Islet precursor cell (in vitro differentiated cells): ENCODE measurements at regions not wholly inside any gene's neighbourhood (a gene's known extent, or its start where the extent isn't known, plus 50 kb on each side); places are given as distances from the start of the nearest gene placed in this dataset.
"Not testable (repeated sequence)": the region's sequence is repeated elsewhere in the genome, so short reads cannot be mapped to it uniquely, and the experiment has no call there.

Experiments used
- DNase-seq: peaks from one replicate; pipeline ENCODE4 v3.0.0-alpha.2; 2018

DNA sequence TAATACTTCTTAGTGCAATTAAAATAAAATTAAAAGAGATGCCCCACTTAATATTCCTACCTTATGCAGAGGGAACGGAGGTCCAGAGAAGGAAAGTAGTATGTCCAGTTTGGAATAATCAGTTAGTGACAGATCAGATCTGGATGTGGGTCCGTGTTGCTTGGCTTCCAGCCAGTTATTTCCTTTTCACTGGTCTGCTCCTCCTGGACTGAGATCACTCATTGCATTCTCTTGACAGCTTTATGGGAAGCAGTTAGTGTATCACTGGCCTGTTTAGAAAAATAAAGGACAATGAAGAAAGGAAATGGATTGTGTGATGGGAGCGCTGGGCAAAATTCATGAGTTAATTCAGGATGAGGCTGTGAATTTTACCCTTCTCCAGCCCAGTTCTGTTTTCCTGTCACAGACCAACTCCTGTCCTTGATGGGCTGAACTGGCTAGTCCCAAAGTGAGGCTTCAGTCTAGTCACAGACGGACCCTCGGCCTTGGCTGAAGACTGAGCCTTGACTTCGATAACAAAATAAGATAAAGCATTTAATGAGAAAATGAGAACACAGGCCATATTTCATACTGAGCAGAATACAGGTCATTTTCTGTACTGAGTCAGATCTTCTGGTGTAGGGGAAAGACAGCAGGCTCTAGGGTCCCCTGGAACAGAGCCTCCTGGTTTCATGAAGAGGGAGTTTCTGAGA lies 85.2 kb upstream of the TRABD2B start:
- peak; percentile 38 for DNase-seq

DNA sequence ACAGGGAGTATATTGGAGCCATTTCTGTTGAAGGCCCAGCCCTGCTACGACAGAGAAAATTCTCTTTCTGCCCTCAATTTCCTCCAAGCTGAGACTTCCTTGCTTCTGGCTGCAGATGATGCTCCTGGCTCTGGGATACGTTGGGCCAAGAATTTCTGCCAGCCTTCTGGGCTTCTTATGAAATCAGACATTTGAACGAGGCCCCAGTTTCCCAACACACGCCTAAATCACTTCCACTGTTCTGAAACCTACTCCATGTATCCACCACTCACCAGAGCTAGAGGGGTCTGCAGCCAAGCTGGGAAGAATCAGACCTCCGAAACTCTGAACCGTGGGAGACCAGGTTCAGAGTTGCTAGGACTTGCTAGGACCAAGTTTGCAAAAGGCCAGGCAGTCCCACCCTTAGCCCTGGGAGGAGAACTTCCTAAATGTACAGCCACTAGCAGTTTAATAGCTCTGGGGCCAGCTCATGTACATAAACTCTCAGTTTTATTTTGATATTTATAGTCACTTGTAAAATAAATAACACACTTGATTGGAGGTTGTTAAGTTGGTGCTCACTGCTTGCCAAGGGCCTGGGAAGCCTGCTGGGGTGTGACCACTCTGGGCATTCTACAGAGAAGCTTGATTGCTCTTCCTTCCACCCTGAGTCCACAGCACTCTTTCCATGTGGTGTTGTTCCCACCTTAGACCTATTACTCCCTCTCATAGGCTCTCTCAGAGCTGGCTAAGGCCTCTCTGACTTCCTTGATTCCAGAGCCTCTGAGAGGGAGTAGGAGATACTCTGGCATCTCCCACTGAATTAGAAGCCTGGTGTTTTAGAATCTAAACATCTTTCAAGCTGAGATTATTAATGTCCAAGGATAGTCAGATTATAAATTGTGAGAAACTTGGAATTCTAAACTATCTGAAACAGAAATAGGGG lies 83.4 kb upstream of the TRABD2B start:
- DNase-seq, result no peak

DNA sequence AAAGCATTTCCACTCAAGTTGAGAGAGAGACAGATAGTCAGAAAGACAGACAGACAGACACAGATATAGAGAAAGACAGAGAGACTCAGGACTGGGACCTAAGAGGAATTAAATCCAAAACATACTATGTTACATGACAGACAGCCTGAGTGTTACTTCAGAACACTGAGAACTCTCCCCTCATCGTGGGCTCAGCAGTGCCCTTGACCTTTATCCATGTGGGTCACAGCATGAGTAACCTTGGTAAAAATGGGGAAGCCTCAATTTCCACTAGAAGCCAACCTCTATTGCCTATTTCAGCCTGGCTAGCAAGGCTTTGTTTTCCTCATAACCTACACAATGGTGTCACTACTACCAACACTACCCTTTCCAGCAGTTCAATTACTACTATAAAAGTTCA lies 81.9 kb upstream of the TRABD2B start:
- no peak for DNase-seq

DNA sequence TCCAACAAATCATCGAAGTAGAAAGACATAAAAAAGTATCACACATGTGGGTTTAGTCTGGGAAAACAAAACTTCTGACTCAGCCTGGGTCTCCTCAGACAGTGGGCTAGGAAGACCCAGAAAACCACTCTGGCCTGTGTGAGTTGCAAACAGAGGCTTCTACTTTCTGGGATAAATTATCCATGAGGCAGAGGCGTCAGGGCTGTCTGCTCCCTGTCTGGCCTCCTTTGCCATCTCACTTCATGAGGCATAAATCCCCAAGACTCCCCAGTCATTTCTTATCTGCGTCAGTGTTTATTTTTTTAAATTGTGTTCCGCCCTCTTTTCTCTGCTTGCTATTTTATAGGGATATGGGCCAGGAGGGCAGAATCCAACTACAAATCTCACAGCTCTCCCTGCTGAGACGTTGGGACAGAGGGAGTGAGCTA lies 80.6 kb upstream of the TRABD2B start:
- no peak for DNase-seq

DNA sequence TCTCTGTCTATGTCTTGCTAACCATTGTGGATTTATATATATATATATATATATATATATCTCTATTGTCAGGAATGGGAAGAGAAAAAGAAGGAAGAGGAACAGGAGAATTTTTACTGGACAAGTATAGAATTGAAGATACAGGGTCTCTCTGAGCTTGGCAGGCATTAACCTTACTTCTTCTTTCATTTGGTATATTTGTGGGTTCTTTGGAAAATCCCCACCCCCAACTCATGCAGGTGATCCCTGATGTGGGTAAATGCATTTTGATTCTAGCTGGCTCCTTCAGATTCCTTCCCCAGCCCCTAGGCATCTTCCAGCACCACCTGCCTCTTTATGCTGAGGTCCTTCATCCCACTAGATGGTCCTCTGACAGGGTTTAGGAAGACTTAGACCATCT lies 78.8 kb upstream of the TRABD2B start:
- DNase-seq, result peak; percentile 8

DNA sequence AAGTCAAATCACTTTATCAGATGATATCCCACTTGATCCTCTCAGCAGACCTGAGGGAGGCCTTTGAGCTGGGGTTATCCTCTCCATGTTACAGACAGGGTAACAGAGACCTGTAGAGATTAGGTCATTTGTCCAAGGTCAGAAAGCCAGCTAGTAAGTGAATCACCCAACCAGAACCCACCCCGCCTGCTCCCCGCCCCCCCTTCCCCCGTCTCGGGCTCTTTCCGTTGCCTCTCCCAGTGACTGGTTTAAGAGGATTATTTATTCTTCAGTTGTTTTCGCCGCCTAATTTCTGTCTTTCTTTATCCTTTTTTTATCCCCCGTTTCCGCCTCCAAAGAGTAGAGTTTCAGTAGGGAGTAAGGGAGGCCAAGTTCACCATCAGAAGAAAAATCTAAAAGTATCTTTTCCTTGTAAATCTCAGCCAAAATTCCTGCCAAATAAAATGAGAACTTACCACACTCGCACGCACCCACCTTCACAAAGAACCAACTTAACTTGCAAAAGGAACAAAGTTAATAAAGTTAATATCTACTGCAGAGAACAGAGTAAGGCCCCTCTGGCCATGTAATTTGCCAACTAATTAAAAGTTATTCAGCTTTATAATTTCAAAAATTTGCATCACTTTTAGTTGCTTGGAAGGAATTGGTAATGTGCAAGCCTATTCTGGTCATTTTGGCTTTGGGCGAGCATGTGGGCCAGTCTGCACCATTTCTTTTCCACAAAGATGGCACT lies 76.8 kb upstream of the TRABD2B start:
- peak; percentile 54 for DNase-seq

DNA sequence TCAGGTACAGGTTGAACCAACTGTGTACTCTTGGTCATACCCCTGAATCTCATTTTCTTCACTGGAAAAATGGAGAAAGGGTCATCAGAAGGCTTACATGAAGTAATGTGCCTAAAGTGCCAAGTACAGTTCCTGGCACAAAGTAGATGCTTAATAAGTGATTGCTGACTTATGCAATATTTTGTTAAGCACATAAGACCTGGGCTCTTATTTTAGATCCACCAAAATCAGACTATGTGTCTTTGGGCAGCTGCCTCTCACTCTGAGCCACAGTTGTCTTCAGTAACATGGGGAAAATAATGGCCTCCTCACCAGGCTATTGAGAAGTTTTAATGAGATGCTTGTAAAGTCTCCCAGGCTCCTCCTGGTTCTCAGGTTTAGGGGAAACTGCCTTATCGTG lies 74.3 kb upstream of the TRABD2B start:
- peak; percentile 27 for DNase-seq

DNA sequence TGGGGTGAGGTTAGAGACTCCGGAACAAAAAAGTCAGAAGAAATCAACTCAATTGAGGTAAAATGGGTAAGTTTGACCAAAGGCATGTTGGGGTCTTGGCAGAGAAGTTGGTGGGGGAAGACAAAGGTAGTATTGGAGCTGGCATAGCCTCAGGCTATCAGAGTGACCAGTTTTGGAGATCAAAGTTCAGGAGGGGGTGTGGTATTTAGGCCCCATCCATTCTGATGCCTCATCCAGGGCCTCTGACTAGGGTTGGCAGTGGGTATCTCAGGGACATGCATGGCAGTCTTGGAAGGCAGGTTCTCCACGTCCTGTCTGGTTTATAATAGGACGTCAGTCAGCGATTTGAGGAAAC lies 73.2 kb upstream of the TRABD2B start:
- peak; percentile 13 for DNase-seq

DNA sequence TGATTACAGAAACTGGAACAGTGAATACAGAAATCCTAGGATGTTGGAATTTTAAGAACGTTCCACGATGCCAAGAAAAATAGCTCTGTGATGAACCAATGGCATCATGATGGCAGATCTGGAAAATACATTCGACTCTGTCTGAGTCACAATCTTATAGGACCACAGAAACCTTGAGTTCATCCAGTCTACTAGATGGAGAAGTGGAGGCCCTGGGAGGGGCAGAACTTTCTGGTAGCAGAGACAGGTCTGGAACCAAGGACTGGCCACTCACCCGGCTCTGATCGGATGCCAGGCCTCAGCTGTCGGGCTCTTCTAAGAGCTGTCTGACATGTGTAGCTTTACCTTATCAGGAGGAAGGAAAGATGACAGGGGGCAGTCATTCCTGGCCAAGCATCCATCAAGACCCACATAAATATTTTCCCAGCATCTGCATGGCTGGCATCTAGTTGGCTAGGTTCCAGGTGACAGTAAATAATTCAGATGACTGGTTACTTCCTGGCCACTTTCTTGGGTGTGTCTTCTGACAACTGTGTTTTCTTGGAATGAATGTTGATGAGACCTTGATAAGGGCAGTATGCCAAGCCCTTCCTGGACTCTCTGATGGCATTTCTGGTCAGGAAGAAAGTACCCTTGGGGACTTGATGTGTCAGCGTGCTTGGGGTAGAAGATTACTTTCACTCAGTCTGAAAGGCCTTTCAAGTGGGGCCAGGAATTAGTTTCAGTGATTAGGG lies 72.6 kb upstream of the TRABD2B start:
- peak; percentile 23 for DNase-seq

DNA sequence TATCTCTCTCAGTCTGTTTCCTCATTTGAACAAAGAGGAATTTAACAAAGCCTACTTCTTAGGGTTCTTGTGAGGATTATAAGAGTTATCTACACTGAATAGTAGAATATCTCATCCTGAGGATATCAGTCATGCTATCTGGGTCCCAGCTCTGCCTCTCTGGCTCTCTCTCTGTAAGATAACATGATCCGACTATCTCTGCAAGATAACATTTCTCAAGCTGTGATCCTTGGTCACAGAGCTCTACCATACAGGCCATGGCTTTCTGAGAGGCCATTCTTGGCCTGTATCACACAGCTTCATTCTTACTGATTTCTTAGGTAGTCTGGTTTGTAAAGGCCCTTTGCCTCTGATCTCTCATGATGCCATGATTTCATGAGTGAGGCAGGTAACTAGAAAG lies 71.0 kb upstream of the TRABD2B start:
- DNase-seq, result peak; percentile 12

DNA sequence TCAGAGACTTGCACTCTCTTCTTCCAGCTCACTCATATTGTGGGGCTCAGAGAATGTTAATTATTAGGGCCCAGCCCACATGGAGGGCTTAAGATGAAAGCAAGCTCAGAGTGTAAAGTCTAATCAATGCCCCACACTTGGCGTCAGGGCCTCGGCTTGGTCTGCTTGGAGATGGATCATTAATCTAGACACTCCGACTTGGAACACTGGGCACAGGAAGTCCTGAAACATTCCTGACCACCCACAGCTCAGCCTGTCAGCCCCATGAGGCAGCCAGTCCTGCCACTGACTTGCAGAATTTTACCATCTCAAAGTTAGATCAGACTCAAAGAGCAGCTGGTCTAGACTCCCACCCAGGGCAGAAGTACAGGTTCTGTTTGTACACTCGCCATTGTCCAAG lies 69.8 kb upstream of the TRABD2B start:
- peak; percentile 51 for DNase-seq

DNA sequence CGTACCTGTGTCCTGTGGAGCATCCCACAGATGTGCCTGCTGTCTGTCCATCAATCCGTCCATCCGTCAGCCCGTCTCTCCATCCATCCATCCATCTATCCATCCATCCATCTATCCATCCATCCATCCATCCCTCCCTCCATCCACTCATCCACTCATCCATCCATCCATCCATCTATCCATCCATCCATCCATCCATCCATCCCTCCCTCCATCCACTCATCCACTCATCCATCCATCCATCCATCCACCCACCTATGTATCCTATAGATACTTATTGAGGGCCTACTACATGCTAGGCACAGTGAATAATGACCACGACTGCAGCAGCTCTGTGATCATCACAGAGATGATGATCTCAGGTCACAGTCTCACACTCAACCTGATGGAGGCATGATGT lies 67.5 kb upstream of the TRABD2B start:
- not testable (repeated sequence) for DNase-seq

DNA sequence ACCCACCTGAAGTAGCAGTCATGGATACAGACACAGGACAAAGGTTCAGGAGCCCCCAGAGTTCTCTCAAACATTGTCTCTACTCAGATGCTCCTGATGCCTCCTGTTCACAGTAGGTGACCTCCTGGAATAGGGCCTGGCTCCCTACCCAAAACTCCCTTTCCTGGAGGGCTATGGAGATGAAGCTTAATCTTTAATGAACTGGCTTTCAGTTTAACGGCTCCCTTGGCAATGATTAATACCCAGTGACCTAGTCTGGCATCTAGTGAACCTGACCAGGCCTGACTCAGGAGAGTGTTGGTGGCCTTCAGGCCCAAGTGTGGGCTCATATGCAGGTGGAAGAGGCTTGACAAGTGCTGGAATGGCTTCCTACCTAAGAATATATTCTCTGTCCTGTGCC lies 65.2 kb upstream of the TRABD2B start:
- DNase-seq, result no peak

DNA sequence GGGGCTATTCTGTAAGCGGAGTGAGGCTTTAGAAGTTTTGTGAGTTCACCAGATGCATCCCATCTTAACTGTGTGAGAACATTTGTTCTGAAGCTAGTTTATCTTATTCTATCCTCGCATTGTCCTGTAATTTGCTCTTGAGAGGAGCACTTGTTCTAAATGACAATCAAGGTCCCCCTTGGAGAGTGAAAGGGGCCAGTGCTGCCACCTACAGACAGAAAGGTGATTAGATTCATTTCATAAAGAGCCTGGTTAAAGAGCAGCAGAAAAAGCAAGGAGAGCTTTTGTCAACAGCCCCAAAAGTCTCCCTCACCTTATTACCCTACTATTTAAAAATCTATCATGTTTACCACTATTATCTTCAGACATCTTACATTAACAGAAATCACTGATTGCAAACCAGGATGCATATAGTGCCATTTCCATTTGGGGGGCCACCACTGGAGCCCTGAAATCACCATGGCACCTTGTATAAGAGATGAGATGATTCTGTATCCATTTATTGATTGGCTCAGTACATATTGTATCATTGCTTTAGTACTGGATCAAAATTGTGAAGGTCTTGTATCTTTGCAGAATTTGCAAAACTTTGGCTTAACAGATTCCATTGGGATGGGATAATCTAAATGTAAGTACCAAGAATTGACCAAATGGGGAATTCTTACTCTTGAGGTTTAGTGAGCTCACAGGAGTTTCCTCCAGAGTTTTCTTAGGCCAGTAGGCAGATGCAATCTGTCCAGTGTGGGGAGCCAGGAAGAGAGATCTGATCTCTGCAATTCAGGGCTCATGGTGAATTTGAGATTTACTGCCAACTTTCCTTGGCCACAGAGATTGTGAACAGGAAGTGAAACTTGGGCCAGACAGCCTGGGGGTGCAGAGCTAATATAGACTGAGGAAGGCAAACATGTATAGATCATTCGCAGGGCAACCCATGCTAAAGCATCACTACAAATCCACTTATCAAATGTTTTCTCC lies 64.3 kb upstream of the TRABD2B start:
- peak; percentile 81 for DNase-seq

DNA sequence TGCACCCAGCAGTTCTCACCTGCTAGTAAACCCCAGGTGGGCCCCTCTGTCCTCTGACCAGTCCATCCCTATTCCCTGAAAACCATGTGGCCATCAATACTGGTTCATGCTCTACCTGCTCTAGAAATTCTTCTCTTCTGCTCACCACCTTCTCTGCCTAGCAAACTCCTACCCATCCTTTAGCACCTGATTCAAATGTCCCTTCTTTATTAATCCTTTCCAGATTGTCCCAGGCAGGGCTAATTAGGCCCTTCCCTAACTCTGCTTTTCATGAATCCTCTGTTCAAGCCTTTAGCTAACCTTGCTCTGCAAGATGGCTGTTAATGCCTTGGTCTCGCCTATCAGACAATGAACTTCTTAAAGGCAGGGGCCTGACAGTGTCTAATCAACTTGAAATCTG lies 62.1 kb upstream of the TRABD2B start:
- no peak for DNase-seq

DNA sequence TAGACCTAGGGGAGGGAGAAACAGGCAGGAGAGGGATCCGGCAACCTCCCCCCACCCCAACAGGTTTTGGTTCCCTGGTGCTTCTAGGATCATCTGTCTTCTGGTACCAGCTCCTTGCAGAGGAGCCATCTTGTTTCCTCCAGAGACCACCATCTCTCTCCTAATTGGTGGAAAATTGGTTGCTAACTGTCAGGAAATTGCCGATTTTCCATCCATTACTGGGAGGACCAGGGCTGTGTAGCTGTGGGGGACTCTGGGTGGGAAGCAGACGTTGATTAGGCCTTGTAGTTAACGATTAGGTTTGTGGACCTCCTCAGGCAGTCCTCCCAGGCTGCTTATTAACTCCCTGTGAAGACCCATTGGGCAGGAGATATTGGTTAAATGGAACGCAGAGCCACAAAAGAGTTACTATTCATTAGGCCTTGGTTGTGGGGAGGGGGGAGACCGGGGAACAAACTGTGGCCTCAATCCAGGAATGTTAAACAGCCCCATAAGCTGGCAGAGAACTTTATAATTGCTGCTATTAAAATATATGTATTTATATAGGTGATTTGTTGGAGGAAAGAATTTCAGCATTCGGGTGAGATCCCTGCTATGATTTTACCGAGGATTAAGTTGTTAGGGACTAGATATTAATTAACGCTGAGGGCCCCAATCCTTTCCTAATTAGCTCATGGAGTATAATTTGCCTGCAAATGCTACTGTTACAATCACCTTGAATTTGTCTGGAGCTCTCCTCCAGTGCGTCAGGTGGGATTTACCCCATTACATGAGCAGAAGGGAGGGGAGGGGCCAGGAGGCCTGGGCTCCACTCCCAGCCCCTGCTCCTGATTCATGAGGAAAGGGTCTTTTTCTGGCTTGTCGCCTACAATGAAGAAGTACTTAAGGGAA lies 61.2 kb upstream of the TRABD2B start:
- no peak for DNase-seq

DNA sequence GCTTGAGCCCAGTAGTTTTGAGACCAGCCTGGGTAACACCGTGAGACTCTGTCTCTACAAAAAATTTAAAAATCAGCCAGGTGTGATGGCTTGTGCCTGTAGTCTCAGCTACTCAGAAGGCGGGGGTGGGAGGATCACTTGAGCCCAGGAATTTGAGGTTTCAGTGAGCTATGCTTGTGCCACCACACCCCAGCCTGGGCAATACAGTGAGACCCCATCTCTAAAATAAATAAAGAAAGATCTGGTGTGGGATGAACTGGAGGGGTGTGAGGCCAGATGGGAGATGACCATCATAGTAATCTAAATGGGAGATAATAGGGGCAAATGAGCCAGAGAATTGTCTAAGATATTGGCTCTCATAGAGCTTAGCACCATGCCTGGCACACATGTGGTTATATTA lies 60.1 kb upstream of the TRABD2B start:
- DNase-seq, result no peak

DNA sequence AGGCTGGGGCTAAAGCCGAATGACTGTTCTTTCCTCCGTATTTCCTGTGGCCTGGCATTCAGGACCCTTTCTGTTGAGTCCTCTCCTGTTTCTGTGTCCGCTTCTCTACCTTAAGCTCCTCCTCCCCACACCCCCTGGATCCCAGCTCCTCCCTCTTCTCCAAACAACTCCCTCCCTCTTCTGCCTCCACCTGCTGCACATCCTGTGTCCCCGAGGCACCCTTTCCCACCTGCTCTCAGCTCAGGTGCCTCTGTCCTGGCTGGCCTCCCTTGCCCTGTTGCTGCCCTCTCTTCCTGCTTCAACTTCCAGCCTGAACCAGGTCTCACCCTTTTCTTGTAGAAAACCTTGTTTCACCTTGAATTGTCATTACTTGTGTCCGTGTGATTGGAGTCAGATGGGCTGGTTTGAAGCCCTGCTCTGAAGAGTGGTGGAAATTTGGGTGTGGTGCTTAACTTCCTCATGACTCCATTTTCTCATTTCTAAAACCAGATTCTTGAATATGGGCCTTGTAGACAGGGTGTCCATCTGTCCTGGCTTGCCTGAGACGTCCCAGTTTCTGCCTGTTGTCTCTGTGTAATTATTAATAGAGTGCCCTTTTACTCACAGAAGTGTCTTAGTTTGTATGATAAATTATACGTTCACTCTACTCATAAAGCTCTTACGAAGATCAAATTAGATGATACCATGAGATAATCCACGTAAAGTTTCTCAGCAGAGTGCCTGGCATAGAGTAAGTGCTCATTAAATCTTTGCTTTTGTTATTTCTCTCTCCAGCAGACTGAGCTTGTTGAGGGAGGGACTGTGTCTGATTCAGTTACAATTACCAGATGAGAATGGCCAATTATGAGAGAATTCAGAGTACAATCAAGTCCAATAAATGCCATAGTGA lies 58.9 kb upstream of the TRABD2B start:
- DNase-seq, result no peak

DNA sequence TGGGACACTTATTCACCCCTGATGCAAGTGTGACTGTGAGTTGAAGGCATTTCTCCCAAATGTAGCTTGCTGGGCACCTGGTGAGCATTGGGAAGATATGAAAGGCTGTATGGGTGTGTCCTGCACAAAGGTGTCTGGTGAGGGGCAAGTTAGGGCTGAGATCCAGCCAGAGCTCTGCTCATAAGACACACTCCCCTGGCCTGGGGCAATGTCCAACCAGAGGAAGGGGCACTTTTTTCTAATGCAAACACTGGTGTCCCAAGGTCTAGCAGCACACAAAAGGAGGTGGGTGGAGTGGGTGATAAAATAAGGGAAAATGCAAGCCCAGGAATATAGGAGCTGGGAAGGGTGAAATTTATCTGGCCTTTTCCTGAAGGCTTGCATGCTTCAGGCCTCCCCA lies 57.0 kb upstream of the TRABD2B start:
- DNase-seq, result no peak

DNA sequence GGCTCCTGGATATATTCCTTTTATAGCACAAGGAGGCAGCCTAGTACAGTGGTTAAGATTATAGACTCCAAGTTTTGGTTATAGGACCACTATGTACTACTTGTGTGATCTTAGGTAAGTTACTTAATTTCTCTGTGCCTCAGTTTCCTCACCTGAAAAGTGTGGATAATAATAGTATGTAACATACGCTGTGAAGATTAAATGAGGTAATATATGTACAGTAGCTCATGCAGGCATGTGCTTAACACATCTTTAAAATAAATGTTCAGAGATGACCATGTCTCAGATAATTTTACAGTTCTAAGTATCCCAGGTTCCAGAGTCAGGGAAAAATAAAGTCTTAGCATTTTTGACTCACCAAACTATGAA lies 55.7 kb upstream of the TRABD2B start:
- DNase-seq, result no peak
